ENCODE measurements at regions not wholly inside any gene's neighbourhood (a gene's known extent, or its start where the extent isn't known, plus 50 kb on each side); places are given as distances from the start of the nearest gene placed in this dataset.

DNA sequence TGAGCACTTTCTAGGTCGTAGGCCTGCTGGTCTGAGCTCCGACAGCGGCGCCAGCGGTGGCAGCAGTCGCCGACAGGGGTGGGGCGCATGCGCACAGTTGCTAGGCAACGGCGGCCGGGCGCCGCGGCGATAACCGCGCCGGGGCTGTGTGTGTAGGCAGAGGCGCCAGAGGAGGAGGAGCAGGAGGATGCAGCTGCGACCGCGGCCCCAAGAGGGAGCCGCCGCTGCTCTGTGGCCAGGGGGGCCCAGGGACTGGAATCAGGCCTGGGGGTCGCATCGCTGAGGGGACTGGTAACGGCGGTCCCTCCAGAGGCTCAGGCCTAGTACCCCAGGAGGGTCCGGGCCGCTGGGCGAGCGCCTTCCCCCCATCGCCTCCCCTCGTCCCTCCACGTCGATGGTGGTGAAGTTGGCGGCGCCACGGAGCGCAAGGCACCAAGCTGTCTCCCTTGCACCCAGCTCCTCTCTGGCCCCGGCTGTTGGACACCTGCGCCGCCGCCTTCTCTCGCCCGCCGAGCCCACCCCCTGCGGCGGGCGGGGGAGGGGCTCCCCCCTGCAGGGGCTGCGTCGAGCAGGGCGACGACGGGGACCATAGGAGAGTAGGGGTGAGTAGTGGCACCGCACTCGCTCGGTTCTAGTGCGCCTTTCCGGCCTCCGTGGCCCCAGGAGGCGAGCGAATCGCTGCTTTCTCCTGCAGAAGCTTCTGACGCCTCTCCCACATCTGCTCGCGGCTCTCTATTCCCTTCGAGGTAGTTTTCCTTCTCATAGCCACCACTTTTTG, 58.6 kb upstream of the ZC4H2 start, which contains the start of gene ZC3H12B:
TSS of gene ZC3H12B (plus strand) at position 159 of the 778 bp plus-strand sequence.
- FAIRE-seq (no peak), DNase-seq (ENCODE audit: low spot score) (peak; percentile 67)

DNA sequence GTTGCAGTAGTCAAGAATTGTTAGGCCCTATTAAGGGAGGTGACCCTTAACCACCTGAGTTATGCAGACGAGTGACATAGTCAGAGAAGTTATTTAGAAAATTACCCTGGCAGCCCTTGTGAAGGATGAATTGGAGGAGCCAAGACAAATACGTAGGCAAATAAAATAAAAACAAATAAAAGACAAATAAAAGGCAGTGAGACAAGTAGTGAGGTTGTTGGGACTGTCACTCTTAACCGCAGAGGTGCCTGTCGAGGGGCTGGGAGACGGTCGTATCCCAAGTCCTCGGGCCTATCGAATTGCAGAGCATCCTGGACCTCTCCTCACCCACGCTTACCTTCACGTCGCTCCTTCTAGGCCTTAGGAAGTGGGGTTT, 58.0 kb upstream of the ZC4H2 start:
- DNase-seq (ENCODE audit: low spot score) (no peak), FAIRE-seq (no peak)

Measured in RCC 7860 (cell line).